ENCODE measurements at regions not wholly inside any gene's neighbourhood (a gene's known extent, or its start where the extent isn't known, plus 50 kb on each side); places are given as distances from the start of the nearest gene placed in this dataset.

GRCh38 chr20:6533761-6534479 is 233.6 kb upstream of the BMP2 start:
- Mint-ChIP-seq H3K27ac (no peak overlapping the region), H3K4me1 (ENCODE audit: low read depth) (no peaks in the 10 kb centered on the region), H3K27me3 (no peaks in the 10 kb centered on the region), H3K9me3 (peaks cover 3% of the 10 kb centered on the region), H3K4me3 (no peak overlapping the region), H3K36me3 (ENCODE audit: low read depth) (no peaks in the 10 kb centered on the region)
- ChIA-PET CTCF (no interaction called here), POLR2A (no interaction called here)
- intact Hi-C loops (cut with DNase I, micrococcal nuclease) = no loop called here
- H3K4me3 ChIP-seq (ENCODE audit: low read length) = no peak overlapping the region
- H3K4me1 ChIP-seq (ENCODE audit: insufficient read depth, low read length) = no peaks in the 10 kb centered on the region
- no peak for ATAC-seq (ENCODE audit: poor library complexity)
- H3K27ac ChIP-seq (ENCODE audit: low read depth in 1 of 2, low read length in 2 of 2) = no peak overlapping the region
- H3K27me3 ChIP-seq (ENCODE audit: control insufficient read depth in 1 of 2, insufficient read depth in 2 of 2, low read length in 2 of 2) = no peaks in the 10 kb centered on the region
- DNase-seq = no peak
- TF ChIP-seq CTCF (IDR thresholded peaks at IDR 0.05) = no peak
- H3K9me3 ChIP-seq (ENCODE audit: control insufficient read depth in 1 of 2, insufficient read depth in 1 of 2, low read length in 2 of 2) = peaks cover 0 to 3% of the 10 kb centered on the region in 2 experiments
- H3K36me3 ChIP-seq (ENCODE audit: insufficient read depth, low read length) = no peaks in the 10 kb centered on the region

- no peak for TF ChIP-seq CTCF (IDR thresholded peaks at IDR 0.05)
- Mint-ChIP-seq H3K27ac (no peak overlapping the region), H3K9me3 (peaks cover 3% of the 10 kb centered on the region), H3K4me3 (no peak overlapping the region), H3K4me1 (ENCODE audit: low read depth) (no peaks in the 10 kb centered on the region), H3K27me3 (no peaks in the 10 kb centered on the region), H3K36me3 (ENCODE audit: low read depth) (no peaks in the 10 kb centered on the region)
- DNase-seq = no peak
- no peak overlapping the region for H3K27ac ChIP-seq (ENCODE audit: low read depth in 1 of 2, low read length in 2 of 2)
- ATAC-seq (ENCODE audit: poor library complexity) = no peak
- ChIA-PET CTCF (no interaction called here), POLR2A (no interaction called here)
- no peaks in the 10 kb centered on the region for H3K4me1 ChIP-seq (ENCODE audit: insufficient read depth, low read length)
- H3K9me3 ChIP-seq (ENCODE audit: control insufficient read depth in 1 of 2, insufficient read depth in 1 of 2, low read length in 2 of 2) = peaks cover 0 to 3% of the 10 kb centered on the region in 2 experiments
- intact Hi-C loops (cut with DNase I, micrococcal nuclease) = no loop called here
- H3K4me3 ChIP-seq (ENCODE audit: low read length) = no peak overlapping the region
- H3K27me3 ChIP-seq (ENCODE audit: control insufficient read depth in 1 of 2, insufficient read depth in 2 of 2, low read length in 2 of 2) = no peaks in the 10 kb centered on the region
- H3K36me3 ChIP-seq (ENCODE audit: insufficient read depth, low read length) = no peaks in the 10 kb centered on the region
Observed at GRCh38 chr20:6533351-6533750, 234.1 kb upstream of the BMP2 start.

- ChIA-PET CTCF (no interaction called here), POLR2A (no interaction called here)
- no peak for TF ChIP-seq CTCF (IDR thresholded peaks at IDR 0.05)
- intact Hi-C loops (cut with DNase I, micrococcal nuclease) = no loop called here
- H3K9me3 ChIP-seq (ENCODE audit: control insufficient read depth in 1 of 2, insufficient read depth in 1 of 2, low read length in 2 of 2) = peaks cover 0 to 9% of the 10 kb centered on the region in 2 experiments
- Mint-ChIP-seq H3K9me3 (peaks cover 3% of the 10 kb centered on the region), H3K4me3 (no peak overlapping the region), H3K27ac (no peak overlapping the region), H3K36me3 (ENCODE audit: low read depth) (no peaks in the 10 kb centered on the region), H3K4me1 (ENCODE audit: low read depth) (no peaks in the 10 kb centered on the region), H3K27me3 (no peaks in the 10 kb centered on the region)
- H3K27ac ChIP-seq (ENCODE audit: low read depth in 1 of 2, low read length in 2 of 2) = no peak overlapping the region
- ATAC-seq (ENCODE audit: poor library complexity) = no peak
- DNase-seq = no peak
- no peak overlapping the region for H3K4me3 ChIP-seq (ENCODE audit: low read length)
- H3K4me1 ChIP-seq (ENCODE audit: insufficient read depth, low read length) = no peaks in the 10 kb centered on the region
- H3K27me3 ChIP-seq (ENCODE audit: control insufficient read depth in 1 of 2, insufficient read depth in 2 of 2, low read length in 2 of 2) = no peaks in the 10 kb centered on the region
- no peaks in the 10 kb centered on the region for H3K36me3 ChIP-seq (ENCODE audit: insufficient read depth, low read length)
Observed at GRCh38 chr20:6530779-6531315, 236.6 kb upstream of the BMP2 start.
